GM12892 (cell line): ENCODE measurements at regions not wholly inside any gene's neighbourhood (a gene's known extent, or its start where the extent isn't known, plus 50 kb on each side); places are given as distances from the start of the nearest gene placed in this dataset.

Experiments
- POLR2A ChIP-seq: IDR thresholded peaks from 2 replicates; pipeline ENCODE4 v1.6.1; 2011; ENCODE audit warnings: low read depth, low read length, control low read depth
- POLR2AphosphoS5 ChIP-seq: IDR thresholded peaks from 2 replicates; pipeline ENCODE4 v1.6.1; 2011; ENCODE audit warnings: low read depth, low read length, control low read depth

GRCh38 chr18:6629635-6630140, 99.8 kb upstream of the ARHGAP28 start:
- no peak for TF ChIP-seq POLR2A
- TF ChIP-seq POLR2AphosphoS5 = no peak
